ENCODE measurements at regions not wholly inside any gene's neighbourhood (a gene's known extent, or its start where the extent isn't known, plus 50 kb on each side); places are given as distances from the start of the nearest gene placed in this dataset.

DNA sequence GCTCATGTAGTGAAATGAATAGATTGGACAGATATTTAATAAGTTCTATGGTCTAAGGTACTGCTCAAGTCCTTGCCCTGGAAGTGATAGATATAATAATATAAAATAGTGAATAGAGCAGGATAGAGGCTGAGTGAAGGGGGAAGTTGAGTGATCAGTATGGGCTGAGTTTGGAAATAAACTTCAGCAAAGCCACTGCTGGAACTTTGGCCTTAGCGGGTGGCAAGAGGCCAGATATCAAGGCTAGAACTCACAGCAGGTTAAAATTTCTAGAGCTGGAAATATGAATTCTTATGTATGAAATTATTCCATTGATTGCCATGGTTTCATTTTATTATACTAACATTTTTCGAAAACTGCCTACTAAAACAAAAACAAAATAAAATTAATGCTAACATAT is 267.6 kb upstream of the DPH6 start:
- Mint-ChIP-seq H3K9me3 (ENCODE audit: low read depth) (no peaks in the 10 kb centered on the region), H3K27ac (no peak overlapping the region), H3K4me1 (no peaks in the 10 kb centered on the region), H3K27me3 (no peaks in the 10 kb centered on the region), H3K4me3 (no peak overlapping the region), H3K36me3 (ENCODE audit: low read depth) (no peaks in the 10 kb centered on the region)
- intact Hi-C loops (cut with DNase I, micrococcal nuclease) = no loop called here
- CTCF ChIA-PET = no interaction called here
- DNase-seq = no peak
- no peak for ATAC-seq
- POLR2A ChIA-PET = no interaction called here

DNA sequence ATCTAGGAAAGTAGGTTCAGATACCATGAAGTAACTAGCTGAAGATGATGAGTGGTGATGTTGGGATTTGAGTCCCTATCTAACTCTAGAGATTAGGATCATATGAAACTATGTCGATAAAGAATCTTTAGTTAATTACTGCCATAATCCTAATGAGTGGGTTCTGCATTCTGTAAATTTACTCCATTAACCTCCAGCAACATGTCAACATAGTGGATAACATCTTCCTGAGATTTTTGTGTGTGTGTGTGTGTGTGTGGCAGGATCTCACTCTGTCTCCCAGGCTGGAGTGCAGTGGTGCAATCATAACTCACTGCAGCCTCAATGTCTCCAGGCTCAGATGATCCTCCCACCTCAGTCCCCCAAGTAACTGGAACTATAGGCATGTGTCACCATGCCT is 272.9 kb upstream of the DPH6 start:
- DNase-seq (no peak), ATAC-seq (no peak)
- no peaks in the 10 kb centered on the region for H3K27me3 Mint-ChIP-seq
- ChIA-PET CTCF (no interaction called here), POLR2A (no interaction called here)
- intact Hi-C loops (cut with DNase I, micrococcal nuclease) = no loop called here
- H3K36me3 Mint-ChIP-seq (ENCODE audit: low read depth) = no peaks in the 10 kb centered on the region
- H3K27ac Mint-ChIP-seq = no peak overlapping the region
- no peaks in the 10 kb centered on the region for H3K4me1 Mint-ChIP-seq
- H3K4me3 Mint-ChIP-seq = no peak overlapping the region
- no peaks in the 10 kb centered on the region for H3K9me3 Mint-ChIP-seq (ENCODE audit: low read depth)

- DNase-seq = no peak
- ChIA-PET CTCF (no interaction called here), POLR2A (no interaction called here)
- H3K9me3 Mint-ChIP-seq (ENCODE audit: low read depth) = no peaks in the 10 kb centered on the region
- intact Hi-C loops (cut with DNase I, micrococcal nuclease) = no loop called here
- H3K4me1 Mint-ChIP-seq = no peaks in the 10 kb centered on the region
- H3K36me3 Mint-ChIP-seq (ENCODE audit: low read depth) = no peaks in the 10 kb centered on the region
- no peak overlapping the region for H3K27ac Mint-ChIP-seq
- no peaks in the 10 kb centered on the region for H3K27me3 Mint-ChIP-seq
- ATAC-seq = no peak
- no peak overlapping the region for H3K4me3 Mint-ChIP-seq
These were observed 276.2 kb upstream of the DPH6 start for GRCh38 chr15:35822153-35822552.

- no peak for ATAC-seq
- no peak overlapping the region for H3K27ac Mint-ChIP-seq
- DNase-seq = no peak
- CTCF ChIA-PET = no interaction called here
- no peaks in the 10 kb centered on the region for H3K27me3 Mint-ChIP-seq
- POLR2A ChIA-PET = no interaction called here
- no peaks in the 10 kb centered on the region for H3K9me3 Mint-ChIP-seq (ENCODE audit: low read depth)
- intact Hi-C loops (cut with DNase I, micrococcal nuclease) = no loop called here
- H3K36me3 Mint-ChIP-seq (ENCODE audit: low read depth) = no peaks in the 10 kb centered on the region
- H3K4me1 Mint-ChIP-seq = no peaks in the 10 kb centered on the region
- no peak overlapping the region for H3K4me3 Mint-ChIP-seq
These were observed 281.2 kb upstream of the DPH6 start for GRCh38 chr15:35827141-35827540.

DNA sequence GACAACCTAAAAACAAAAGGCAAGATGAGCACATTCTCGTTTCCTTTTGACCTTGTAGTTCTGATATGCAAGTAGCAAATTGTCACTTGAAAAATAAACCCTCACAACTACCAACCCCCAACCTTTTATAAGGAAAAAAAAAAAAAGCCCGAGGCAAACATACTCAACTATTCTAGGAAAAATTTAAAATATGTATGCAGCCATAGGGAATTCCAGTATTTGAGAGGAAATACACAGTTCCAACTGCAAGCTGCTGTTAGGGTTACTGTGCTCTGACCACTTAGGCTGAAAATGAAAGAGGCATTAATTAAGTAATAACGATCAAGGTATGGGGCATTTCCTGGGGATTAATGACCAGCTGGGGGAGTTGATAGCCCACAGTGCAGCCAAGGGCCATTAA is 281.9 kb upstream of the DPH6 start:
- ATAC-seq = no peak
- no peak overlapping the region for H3K27ac Mint-ChIP-seq
- CTCF ChIA-PET = no interaction called here
- H3K36me3 Mint-ChIP-seq (ENCODE audit: low read depth) = no peaks in the 10 kb centered on the region
- H3K4me3 Mint-ChIP-seq = no peak overlapping the region
- intact Hi-C loops (cut with DNase I, micrococcal nuclease) = no loop called here
- POLR2A ChIA-PET = no interaction called here
- DNase-seq = no peak
- no peaks in the 10 kb centered on the region for H3K9me3 Mint-ChIP-seq (ENCODE audit: low read depth)
- no peaks in the 10 kb centered on the region for H3K27me3 Mint-ChIP-seq
- H3K4me1 Mint-ChIP-seq = no peaks in the 10 kb centered on the region

DNA sequence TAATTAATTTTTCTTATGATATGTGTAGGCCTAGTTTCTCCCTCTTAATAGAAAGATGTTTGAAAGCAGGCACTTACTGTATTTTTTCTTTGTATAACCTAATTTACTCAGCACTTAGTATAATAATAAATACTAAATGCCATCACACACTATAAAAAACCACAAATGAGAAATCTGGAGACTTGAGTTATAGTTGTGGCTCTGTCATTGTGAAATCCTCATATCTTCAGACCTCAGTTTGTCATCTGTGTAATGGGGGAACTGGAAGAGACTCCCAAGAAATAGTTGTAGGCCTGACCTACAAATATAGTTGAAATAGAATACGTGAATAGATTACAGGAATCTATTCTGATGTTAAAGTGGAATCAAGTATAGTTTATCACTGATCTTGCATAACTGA is 287.6 kb upstream of the DPH6 start:
- ChIA-PET POLR2A (no interaction called here), CTCF (no interaction called here)
- no peak overlapping the region for H3K4me3 Mint-ChIP-seq
- intact Hi-C loops (cut with DNase I, micrococcal nuclease) = no loop called here
- DNase-seq = no peak
- H3K36me3 Mint-ChIP-seq (ENCODE audit: low read depth) = no peaks in the 10 kb centered on the region
- H3K4me1 Mint-ChIP-seq = no peaks in the 10 kb centered on the region
- ATAC-seq = no peak
- H3K9me3 Mint-ChIP-seq (ENCODE audit: low read depth) = no peaks in the 10 kb centered on the region
- no peaks in the 10 kb centered on the region for H3K27me3 Mint-ChIP-seq
- no peak overlapping the region for H3K27ac Mint-ChIP-seq

DNA sequence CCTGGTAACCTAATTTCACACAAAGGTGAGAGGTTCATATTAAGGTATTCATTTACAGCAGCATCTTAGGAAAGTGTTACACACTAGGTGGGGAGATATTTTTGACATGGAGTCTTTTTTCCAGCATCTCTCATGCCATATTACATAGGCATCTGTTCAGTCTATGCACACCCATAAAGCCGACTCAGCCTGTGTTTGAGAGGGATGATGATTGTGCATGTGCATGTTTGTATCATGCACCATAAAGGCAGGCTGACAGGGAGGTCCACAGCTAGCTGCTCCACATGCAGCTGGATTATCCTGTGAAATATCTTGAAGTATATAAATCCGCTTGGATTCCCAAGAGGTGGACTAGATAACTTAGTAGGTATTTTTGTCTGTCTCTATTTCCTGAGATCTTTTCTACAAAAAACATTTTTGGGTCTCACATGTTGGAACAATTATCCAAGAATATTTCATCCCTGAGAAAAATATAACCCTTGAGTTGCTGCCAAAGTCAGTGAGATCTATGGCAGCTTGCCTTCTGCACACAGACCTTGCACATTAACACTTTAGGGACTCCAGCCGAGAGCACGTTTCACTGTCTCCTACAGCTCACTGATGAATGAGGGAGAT is 288.4 kb upstream of the DPH6 start:
- H3K36me3 Mint-ChIP-seq (ENCODE audit: low read depth) = no peaks in the 10 kb centered on the region

GRCh38 chr15:35834866-35835265 is 288.9 kb upstream of the DPH6 start:
- CTCF ChIA-PET = interaction anchor here (1.2 kb wide), 1 partner anchor 27 kb away, joined by 3 read pairs; no protein-coding TSS in a partner anchor
- no peaks in the 10 kb centered on the region for H3K36me3 Mint-ChIP-seq (ENCODE audit: low read depth)
- no peak overlapping the region for H3K27ac Mint-ChIP-seq
- H3K4me1 Mint-ChIP-seq = no peaks in the 10 kb centered on the region
- no peak for ATAC-seq
- POLR2A ChIA-PET = no interaction called here
- no peaks in the 10 kb centered on the region for H3K27me3 Mint-ChIP-seq
- intact Hi-C loops (cut with DNase I, micrococcal nuclease) = no loop called here
- no peaks in the 10 kb centered on the region for H3K9me3 Mint-ChIP-seq (ENCODE audit: low read depth)
- no peak for DNase-seq
- no peak overlapping the region for H3K4me3 Mint-ChIP-seq

More for the DNA sequence above, 288.4 kb upstream of the DPH6 start:
- Mint-ChIP-seq H3K9me3 (ENCODE audit: low read depth) (no peaks in the 10 kb centered on the region), H3K4me1 (no peaks in the 10 kb centered on the region), H3K4me3 (no peak overlapping the region), H3K27me3 (no peaks in the 10 kb centered on the region), H3K27ac (no peak overlapping the region)
- ATAC-seq (no peak), DNase-seq (no peak)
- intact Hi-C loops (cut with DNase I, micrococcal nuclease) = no loop called here
- ChIA-PET POLR2A (no interaction called here), CTCF (interaction anchor here (1.2 kb wide), 1 partner anchor 26 kb away, joined by 3 read pairs; no protein-coding TSS in a partner anchor)

- Mint-ChIP-seq H3K36me3 (ENCODE audit: low read depth) (no peaks in the 10 kb centered on the region), H3K27me3 (no peaks in the 10 kb centered on the region), H3K27ac (no peak overlapping the region), H3K4me1 (no peaks in the 10 kb centered on the region), H3K4me3 (no peak overlapping the region), H3K9me3 (ENCODE audit: low read depth) (no peaks in the 10 kb centered on the region)
- CTCF ChIA-PET = no interaction called here
- intact Hi-C loops (cut with DNase I, micrococcal nuclease) = no loop called here
- no peak for DNase-seq
- no peak for ATAC-seq
- POLR2A ChIA-PET = no interaction called here
These were observed 292.6 kb upstream of the DPH6 start for GRCh38 chr15:35838424-35839111.

DNA sequence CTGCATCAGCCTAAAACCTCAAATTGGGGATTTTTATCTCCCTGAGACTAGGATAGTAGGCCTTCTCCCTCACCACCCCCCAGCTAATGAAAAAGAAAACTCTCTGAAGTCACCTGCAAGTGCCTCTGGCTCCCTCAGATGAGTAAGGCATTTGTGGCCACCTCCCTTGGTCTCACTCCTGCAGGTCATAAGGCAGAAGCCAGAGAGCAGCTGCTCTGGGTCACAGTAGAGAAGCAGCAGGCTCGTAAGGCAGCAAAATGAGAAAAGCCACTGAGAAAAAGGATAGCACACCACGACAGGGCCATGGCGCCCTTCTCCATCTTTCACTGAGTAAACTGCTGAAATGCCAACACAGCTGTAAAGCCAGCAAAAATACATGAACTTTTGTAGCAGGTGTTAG is 296.7 kb upstream of the DPH6 start:
- POLR2A ChIA-PET = interaction anchor here (0.5 kb wide), 1 partner anchor 223 kb away, joined by 3 read pairs; no protein-coding TSS in a partner anchor
- no peak overlapping the region for H3K27ac Mint-ChIP-seq
- no peaks in the 10 kb centered on the region for H3K9me3 Mint-ChIP-seq (ENCODE audit: low read depth)
- ATAC-seq (no peak), DNase-seq (no peak)
- H3K4me3 Mint-ChIP-seq = no peak overlapping the region
- CTCF ChIA-PET = interaction anchor here (0.7 to 0.9 kb wide), 3 partner anchors 92 to 393 kb away, joined by 3 read pairs; no protein-coding TSS in a partner anchor
- peaks cover 2% of the 10 kb centered on the region for H3K27me3 Mint-ChIP-seq
- intact Hi-C loops (cut with DNase I, micrococcal nuclease) = no loop called here
- H3K36me3 Mint-ChIP-seq (ENCODE audit: low read depth) = no peaks in the 10 kb centered on the region
- no peaks in the 10 kb centered on the region for H3K4me1 Mint-ChIP-seq

DNA sequence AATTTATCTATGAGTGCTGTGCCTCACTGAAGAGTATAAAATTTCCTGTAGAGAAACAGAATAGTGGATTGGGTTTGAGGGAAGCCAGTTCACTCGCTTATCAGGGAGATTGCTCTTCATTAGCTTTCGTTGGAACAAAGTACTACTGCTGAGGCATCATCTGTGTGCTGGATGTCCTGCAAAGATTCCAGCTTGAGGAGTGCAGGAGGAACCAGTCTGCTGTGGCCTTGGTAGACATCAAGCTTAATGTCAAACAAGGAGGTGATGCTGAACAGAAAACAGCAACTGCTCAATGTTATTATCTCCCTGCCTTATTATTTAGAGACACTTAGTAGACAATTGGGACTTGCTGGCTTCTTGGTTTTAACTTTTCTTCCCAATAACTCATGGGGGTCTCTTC is 297.5 kb upstream of the DPH6 start:
- H3K4me3 Mint-ChIP-seq = no peak overlapping the region
- ChIA-PET CTCF (interaction anchor here (0.5 kb wide), 1 partner anchor 463 kb away, joined by 3 read pairs; no protein-coding TSS in a partner anchor), POLR2A (interaction anchor here (0.5 kb wide), 1 partner anchor 222 kb away, joined by 3 read pairs; no protein-coding TSS in a partner anchor)
- ATAC-seq = no peak
- no peak overlapping the region for H3K27ac Mint-ChIP-seq
- intact Hi-C loops (cut with DNase I, micrococcal nuclease) = no loop called here
- peaks cover 2% of the 10 kb centered on the region for H3K27me3 Mint-ChIP-seq
- no peaks in the 10 kb centered on the region for H3K4me1 Mint-ChIP-seq
- DNase-seq = no peak
- no peaks in the 10 kb centered on the region for H3K9me3 Mint-ChIP-seq (ENCODE audit: low read depth)
- H3K36me3 Mint-ChIP-seq (ENCODE audit: low read depth) = no peaks in the 10 kb centered on the region

- no peak overlapping the region for H3K4me3 Mint-ChIP-seq
- no peaks in the 10 kb centered on the region for H3K9me3 Mint-ChIP-seq (ENCODE audit: low read depth)
- POLR2A ChIA-PET = no interaction called here
- no peak overlapping the region for H3K27ac Mint-ChIP-seq
- DNase-seq = no peak
- CTCF ChIA-PET = no interaction called here
- peaks cover 2% of the 10 kb centered on the region for H3K27me3 Mint-ChIP-seq
- intact Hi-C loops (cut with DNase I, micrococcal nuclease) = no loop called here
- ATAC-seq = no peak
- H3K4me1 Mint-ChIP-seq = no peaks in the 10 kb centered on the region
- H3K36me3 Mint-ChIP-seq (ENCODE audit: low read depth) = no peaks in the 10 kb centered on the region
These were observed 304.3 kb upstream of the DPH6 start for GRCh38 chr15:35850284-35850683.

Data from activated CD4-positive, alpha-beta T cell treated with anti-CD3 and anti-CD28 coated beads for 36 hours (primary cell).